GM23338 (cell line): ENCODE measurements at regions not wholly inside any gene's neighbourhood (a gene's known extent, or its start where the extent isn't known, plus 50 kb on each side); places are given as distances from the start of the nearest gene placed in this dataset.

Experiments
- ATAC-seq: fragments of 200-7000 bp; cut with Tn5 transposase; 3 replicates; pipeline ENCODE4 v1.9.1; 2020
- DNase-seq: peaks from one replicate; pipeline ENCODE4 v3.0.0-alpha.2; 2015; ENCODE audit warnings: low spot score
- H2AFZ ChIP-seq: fragments of 200-600 bp; sonication (generic); 2 replicates; pipeline ENCODE4 v1.8.0; 2016; ENCODE audit warnings: antibody characterized with exemption, mild to moderate bottlenecking, moderate library complexity
- H3F3A ChIP-seq: fragments of 200-600 bp; sonication (generic); replicated peaks from 2 replicates; pipeline ENCODE4 v1.8.0; 2017; ENCODE audit warnings: antibody characterized with exemption, mixed run types, low read depth
- H3K27ac ChIP-seq: fragments of 200-600 bp; sonication (generic); 2 replicates; pipeline ENCODE4 v1.6.1; 2016; ENCODE audit warnings: low read depth
- H3K27me3 ChIP-seq: fragments of 200-600 bp; sonication (generic); 2 replicates; pipeline ENCODE4 v1.8.0; 2016; ENCODE audit warnings: mild to moderate bottlenecking, mixed run types, moderate library complexity; ENCODE audit not compliant: insufficient read depth
- H3K36me3 ChIP-seq: fragments of 200-600 bp; sonication (generic); 2 replicates; pipeline ENCODE4 v1.8.0; 2016; ENCODE audit warnings: mild to moderate bottlenecking; ENCODE audit not compliant: insufficient read depth
- H3K4me1 ChIP-seq: fragments of 200-600 bp; sonication (generic); 2 replicates; pipeline ENCODE4 v1.8.0; 2016; ENCODE audit warnings: mild to moderate bottlenecking, moderate library complexity; ENCODE audit not compliant: insufficient read depth
- H3K4me2 ChIP-seq: fragments of 200-600 bp; sonication (generic); 2 replicates; pipeline ENCODE4 v1.7.1; 2017; ENCODE audit warnings: mixed run types
- H3K4me3 ChIP-seq: fragments of 200-600 bp; sonication (generic); 2 replicates; pipeline ENCODE4 v1.6.1; 2016; ENCODE audit warnings: mixed run types
- H3K79me2 ChIP-seq: fragments of 200-600 bp; sonication (generic); replicated peaks from 2 replicates; pipeline ENCODE4 v1.8.0; 2017; ENCODE audit warnings: mild to moderate bottlenecking; ENCODE audit not compliant: insufficient read depth
- H3K9me2 ChIP-seq: fragments of 200-600 bp; sonication (generic); 2 replicates; pipeline ENCODE4 v1.8.0; 2017; ENCODE audit not compliant: insufficient read depth
- H4K20me1 ChIP-seq: fragments of 200-600 bp; sonication (generic); replicated peaks from 2 replicates; pipeline ENCODE4 v1.8.0; 2017; ENCODE audit warnings: mild to moderate bottlenecking; ENCODE audit not compliant: insufficient read depth
- H3K27ac Mint-ChIP-seq: 2 replicates; pipeline ENCODE4 v1.8.0; 2020; ENCODE audit warnings: inconsistent platforms, mild to moderate bottlenecking, moderate library complexity, mixed read lengths
- H3K27me3 Mint-ChIP-seq: 3 replicates; pipeline ENCODE4 v1.8.0; 2022; ENCODE audit warnings: low read depth, mild to moderate bottlenecking, moderate library complexity, mixed read lengths, inconsistent platforms; ENCODE audit not compliant: insufficient read depth, poor library complexity
- H3K36me3 Mint-ChIP-seq: 3 replicates; pipeline ENCODE4 v1.8.0; 2021; ENCODE audit warnings: low read depth, mild to moderate bottlenecking, inconsistent platforms, moderate library complexity, mixed read lengths
- H3K4me1 Mint-ChIP-seq: 3 replicates; pipeline ENCODE4 v1.8.0; 2020; ENCODE audit warnings: mild to moderate bottlenecking, inconsistent platforms, mixed read lengths
- H3K4me3 Mint-ChIP-seq: 3 replicates; pipeline ENCODE4 v1.8.0; 2021; ENCODE audit warnings: moderate library complexity, mild to moderate bottlenecking, inconsistent platforms, mixed read lengths
- H3K9me3 Mint-ChIP-seq: 3 replicates; pipeline ENCODE4 v1.8.0; 2020; ENCODE audit warnings: moderate library complexity, mild to moderate bottlenecking, inconsistent platforms, mixed read lengths
- CREB1 ChIP-seq: fragments of 250-450 bp; sonication (Bioruptor Pico); IDR thresholded peaks from 2 replicates; pipeline ENCODE4 v1.5.0; 2020; ENCODE audit warnings: low read depth, mild to moderate bottlenecking, moderate library complexity
- CTCF ChIP-seq, 2 experiments: fragments of 200-600 bp in 1 of 2; sonication (generic) in 1 of 2; conservative IDR thresholded peaks; 2 replicates each; pipeline versions ENCODE4 v1.5.1 to v1.6.1; 2016 to 2017; ENCODE audit warnings: antibody characterized with exemption in 2 of 2, low read depth in 2 of 2, mild to moderate bottlenecking in 2 of 2, moderate library complexity in 1 of 2
- EZH2 ChIP-seq: fragments of 200-600 bp; sonication (generic); IDR thresholded peaks from one replicate; pipeline ENCODE4 v1.8.0; 2017; ENCODE audit warnings: antibody characterized with exemption, mild to moderate bottlenecking, low read depth; ENCODE audit not compliant: unreplicated experiment
- EZH2phosphoT487 ChIP-seq: fragments of 200-600 bp; sonication (generic); IDR thresholded peaks from one replicate; pipeline ENCODE4 v1.8.1; 2018; ENCODE audit warnings: antibody characterized with exemption; ENCODE audit not compliant: unreplicated experiment
- NANOG ChIP-seq: IDR thresholded peaks from 2 replicates; pipeline ENCODE4 v1.6.1; 2016; ENCODE audit warnings: antibody characterized with exemption, borderline replicate concordance
- POLR2AphosphoS5 ChIP-seq: IDR thresholded peaks from 2 replicates; pipeline ENCODE4 v1.6.1; 2016; ENCODE audit warnings: antibody characterized with exemption, low read depth
- REST ChIP-seq: IDR thresholded peaks from one replicate; pipeline ENCODE4 v1.6.1; 2018; ENCODE audit warnings: antibody characterized with exemption; ENCODE audit not compliant: unreplicated experiment
- ZNF114 ChIP-seq: fragments of 250-450 bp; sonication (Bioruptor Pico); IDR thresholded peaks from 2 replicates; pipeline ENCODE4 v1.5.0; 2020; ENCODE audit warnings: mild to moderate bottlenecking, moderate library complexity
- ZNF331 ChIP-seq: fragments of 250-450 bp; sonication (Bioruptor Pico); IDR thresholded peaks from 2 replicates; pipeline ENCODE4 v1.5.0; 2020; ENCODE audit warnings: low read depth, mild to moderate bottlenecking, moderate library complexity
- ZNF462 ChIP-seq: fragments of 250-450 bp; sonication (Bioruptor Pico); IDR thresholded peaks from 2 replicates; pipeline ENCODE4 v1.5.0; 2020; ENCODE audit warnings: mild to moderate bottlenecking, moderate library complexity

- no peak overlapping the region for H3K4me3 ChIP-seq
- no peaks in the 10 kb centered on the region for H3K36me3 ChIP-seq
- H3K4me1 Mint-ChIP-seq = peaks cover 37% of the 10 kb centered on the region
- H3K27ac ChIP-seq = no peak overlapping the region
- peaks cover 2% of the 10 kb centered on the region for H3K27me3 Mint-ChIP-seq
- no peaks in the 10 kb centered on the region for H3K9me2 ChIP-seq
- DNase-seq (no peak), ATAC-seq (no peak)
- H3K9me3 Mint-ChIP-seq = no peaks in the 10 kb centered on the region
- H2AFZ ChIP-seq = no peak overlapping the region
- H3K27me3 ChIP-seq = peaks cover 12% of the 10 kb centered on the region
- H3F3A ChIP-seq = no peaks in the 10 kb centered on the region
- no peak overlapping the region for H3K4me3 Mint-ChIP-seq
- no peak overlapping the region for H3K27ac Mint-ChIP-seq
- no peaks in the 10 kb centered on the region for H3K79me2 ChIP-seq
- TF ChIP-seq CREB1 (CRISPR knock-in tag) (no peak), REST (no peak), POLR2AphosphoS5 (no peak), ZNF114 (CRISPR knock-in tag) (no peak), EZH2 (no peak), EZH2phosphoT487 (no peak), ZNF331 (CRISPR knock-in tag) (no peak)
- H3K36me3 Mint-ChIP-seq = no peaks in the 10 kb centered on the region
- no peaks in the 10 kb centered on the region for H4K20me1 ChIP-seq
- peaks cover 39% of the 10 kb centered on the region for H3K4me1 ChIP-seq
- H3K4me2 ChIP-seq = no peak overlapping the region
These were observed 355.2 kb upstream of the FAM241A start for GRCh38 chr4:111789901-111790640.

GRCh38 chr4:111792632-111793031, 352.6 kb upstream of the FAM241A start:
- peaks cover 2% of the 10 kb centered on the region for H3K27me3 Mint-ChIP-seq
- no peak overlapping the region for H3K27ac Mint-ChIP-seq
- H3K4me2 ChIP-seq = peak overlapping the region; percentile 46; the same call in 1 of the 2 replicates
- no peaks in the 10 kb centered on the region for H3K79me2 ChIP-seq
- peaks cover 12% of the 10 kb centered on the region for H3K27me3 ChIP-seq
- no peak overlapping the region for H3K4me3 Mint-ChIP-seq
- H3K4me3 ChIP-seq = no peak overlapping the region
- no peak overlapping the region for H3K27ac ChIP-seq
- peaks cover 35% of the 10 kb centered on the region for H3K4me1 Mint-ChIP-seq
- DNase-seq (no peak), ATAC-seq (no peak)
- H4K20me1 ChIP-seq = no peaks in the 10 kb centered on the region
- H3K9me3 Mint-ChIP-seq = no peaks in the 10 kb centered on the region
- no peaks in the 10 kb centered on the region for H3F3A ChIP-seq
- peak overlapping the region; percentile 50; the same call in 1 of the 2 replicates for H2AFZ ChIP-seq
- no peaks in the 10 kb centered on the region for H3K36me3 Mint-ChIP-seq
- no peaks in the 10 kb centered on the region for H3K36me3 ChIP-seq
- no peaks in the 10 kb centered on the region for H3K9me2 ChIP-seq
- H3K4me1 ChIP-seq = peaks cover 28% of the 10 kb centered on the region
- TF ChIP-seq CTCF (conservative IDR thresholded peaks at IDR 0.05; ENCODE audit: low read depth in 2 of 2) = no peak
- no peak for TF ChIP-seq NANOG
- TF ChIP-seq POLR2AphosphoS5 = no peak
- no peak for TF ChIP-seq ZNF462 (CRISPR knock-in tag)
